H4 (cell line): ENCODE measurements at regions not wholly inside any gene's neighbourhood (a gene's known extent, or its start where the extent isn't known, plus 50 kb on each side); places are given as distances from the start of the nearest gene placed in this dataset.

Experiments
- DNase-seq: peaks from one replicate; pipeline ENCODE4 v3.0.0-alpha.2; 2015; ENCODE audit warnings: low spot score

GRCh38 chr6:28707387-28708282 lies 182.0 kb downstream of the GPX5 start:
- no peak for DNase-seq

GRCh38 chr6:28709478-28710349 lies 184.0 kb downstream of the GPX5 start:
- no peak for DNase-seq

GRCh38 chr6:28710466-28711191 lies 184.9 kb downstream of the GPX5 start:
- DNase-seq = peak; percentile 62

- no peak for DNase-seq
These were observed 185.6 kb downstream of the GPX5 start for GRCh38 chr6:28711325-28711724.

GRCh38 chr6:28711788-28712341 lies 186.2 kb downstream of the GPX5 start:
- no peak for DNase-seq

GRCh38 chr6:28712982-28713381 lies 187.3 kb downstream of the GPX5 start:
- no peak for DNase-seq

- DNase-seq = peak; percentile 57
These were observed 193.7 kb downstream of the GPX5 start for GRCh38 chr6:28719275-28719940.

GRCh38 chr6:28720357-28721231 lies 194.9 kb downstream of the GPX5 start:
- DNase-seq = no peak

GRCh38 chr6:28721372-28721771 lies 195.7 kb downstream of the GPX5 start:
- no peak for DNase-seq

- DNase-seq = no peak
These were observed 198.7 kb downstream of the GPX5 start for GRCh38 chr6:28724395-28724794.

GRCh38 chr6:28725274-28725809 lies 198.4 kb downstream of the TRIM27 start:
- DNase-seq = no peak

GRCh38 chr6:28725890-28726348 lies 197.9 kb downstream of the TRIM27 start:
- DNase-seq = peak; percentile 71

- no peak for DNase-seq
These were observed 197.0 kb downstream of the TRIM27 start for GRCh38 chr6:28726569-28727309.

- no peak for DNase-seq
These were observed 196.1 kb downstream of the TRIM27 start for GRCh38 chr6:28727559-28728211.

- no peak for DNase-seq
These were observed 194.0 kb downstream of the TRIM27 start for GRCh38 chr6:28729501-28730402.

- no peak for DNase-seq
These were observed 191.7 kb downstream of the TRIM27 start for GRCh38 chr6:28732052-28732451.

GRCh38 chr6:28734443-28734959 lies 189.3 kb downstream of the TRIM27 start:
- no peak for DNase-seq
